Liver (tissue), 8 donors: ENCODE measurements at regions not wholly inside any gene's neighbourhood (a gene's known extent, or its start where the extent isn't known, plus 50 kb on each side); places are given as distances from the start of the nearest gene placed in this dataset.

Experiments
- DNase-seq: peaks from one replicate; pipeline ENCODE4 v3.0.0-alpha.2; 2017; ENCODE audit warnings: low spot score
- H3K27ac ChIP-seq, 2 donors: one replicate each; pipeline ENCODE4 v1.7.0; 2013; ENCODE audit warnings: inconsistent platforms in 2 of 2, low read length in 2 of 2, control low read depth in 1 of 2, low read depth in 1 of 2, mild to moderate bottlenecking in 1 of 2
- H3K27me3 ChIP-seq, 4 donors: one replicate each; pipeline versions ENCODE4 v1.6.1 to v1.7.0; 2013; ENCODE audit warnings: low read length in 3 of 4, inconsistent platforms in 1 of 4, mild to moderate bottlenecking in 1 of 4, moderate library complexity in 1 of 4; ENCODE audit not compliant: control insufficient read depth in 4 of 4, insufficient read depth in 4 of 4
- H3K36me3 ChIP-seq, 4 donors: one replicate each; pipeline versions ENCODE4 v1.6.1 to v1.7.0; 2013; ENCODE audit warnings: low read length in 3 of 4, mild to moderate bottlenecking in 3 of 4, low read depth in 1 of 4, moderate library complexity in 1 of 4; ENCODE audit not compliant: control insufficient read depth in 4 of 4, insufficient read depth in 3 of 4
- H3K4me1 ChIP-seq, 4 donors: one replicate each; pipeline versions ENCODE4 v1.6.1 to v1.7.0; 2013; ENCODE audit warnings: low read length in 3 of 4, mild to moderate bottlenecking in 3 of 4, moderate library complexity in 1 of 4; ENCODE audit not compliant: control insufficient read depth in 4 of 4, insufficient read depth in 4 of 4
- H3K4me3 ChIP-seq, 3 donors: one replicate each; pipeline versions ENCODE4 v1.6.1 to v1.7.0; 2013; ENCODE audit warnings: low read length in 3 of 3, control low read depth in 1 of 3, low read depth in 1 of 3, mild to moderate bottlenecking in 1 of 3
- H3K9ac ChIP-seq, 2 donors: one replicate each; pipeline ENCODE4 v1.7.0; 2013; ENCODE audit warnings: low read length in 2 of 2, mild to moderate bottlenecking in 2 of 2, moderate library complexity in 2 of 2, control low read depth in 1 of 2, low read depth in 1 of 2
- H3K9me3 ChIP-seq, 4 donors: one replicate each; pipeline versions ENCODE4 v1.6.1 to v1.7.0; 2013; ENCODE audit warnings: low read length in 3 of 4; ENCODE audit not compliant: control insufficient read depth in 4 of 4
- ATF3 ChIP-seq: IDR thresholded peaks from 2 replicates; pipeline ENCODE4 v1.6.1; 2016; ENCODE audit warnings: antibody characterized with exemption
- CTCF ChIP-seq: fragments of 150-350 bp; IDR thresholded peaks from 2 replicates; pipeline ENCODE4 v1.5.1; 2017; ENCODE audit warnings: improper control_type of control experiment, low read depth, low read length; ENCODE audit not compliant: missing input control
- EGR1 ChIP-seq, 2 donors: IDR thresholded peaks; 2 replicates each; pipeline ENCODE4 v1.6.1; 2016 to 2018; ENCODE audit warnings: antibody characterized with exemption in 2 of 2, low read depth in 2 of 2
- FOXA1 ChIP-seq: IDR thresholded peaks from 2 replicates; pipeline ENCODE4 v1.6.1; 2016; ENCODE audit warnings: antibody characterized with exemption
- FOXA2 ChIP-seq: IDR thresholded peaks from 2 replicates; pipeline ENCODE4 v1.6.1; 2016; ENCODE audit warnings: antibody characterized with exemption
- GABPA ChIP-seq, 2 donors: IDR thresholded peaks in 1 of 2; conservative IDR thresholded peaks in 1 of 2; 2 replicates each; pipeline ENCODE4 v1.6.1; 2016; ENCODE audit warnings: antibody characterized with exemption in 2 of 2, mild to moderate bottlenecking in 1 of 2, moderate library complexity in 1 of 2
- HNF4A ChIP-seq, 2 donors: conservative IDR thresholded peaks; 2 replicates each; pipeline ENCODE4 v1.6.1; 2016; ENCODE audit warnings: antibody characterized with exemption in 2 of 2, mild to moderate bottlenecking in 2 of 2
- HNF4G ChIP-seq: IDR thresholded peaks from 2 replicates; pipeline ENCODE4 v1.6.1; 2016; ENCODE audit warnings: antibody characterized with exemption
- JUND ChIP-seq, 2 donors: IDR thresholded peaks; 2 replicates each; pipeline ENCODE4 v1.6.1; 2016; ENCODE audit warnings: antibody characterized with exemption in 2 of 2
- MAX ChIP-seq: IDR thresholded peaks from 2 replicates; pipeline ENCODE4 v1.6.1; 2016; ENCODE audit warnings: antibody characterized with exemption
- NR2F2 ChIP-seq: IDR thresholded peaks from 2 replicates; pipeline ENCODE4 v1.6.1; 2016; ENCODE audit warnings: antibody characterized with exemption
- RAD21 ChIP-seq, 2 donors: IDR thresholded peaks; 2 replicates each; pipeline ENCODE4 v1.6.1; 2016; ENCODE audit warnings: antibody characterized with exemption in 2 of 2, mild to moderate bottlenecking in 2 of 2
- REST ChIP-seq: IDR thresholded peaks from 2 replicates; pipeline ENCODE4 v1.6.1; 2016; ENCODE audit warnings: antibody characterized with exemption, mild to moderate bottlenecking
- SP1 ChIP-seq: IDR thresholded peaks from 2 replicates; pipeline ENCODE4 v1.6.1; 2018; ENCODE audit warnings: antibody characterized with exemption, mild to moderate bottlenecking
- TAF1 ChIP-seq: conservative IDR thresholded peaks from 2 replicates; pipeline ENCODE4 v1.6.1; 2016; ENCODE audit warnings: antibody characterized with exemption, mild to moderate bottlenecking
- YY1 ChIP-seq: IDR thresholded peaks from 2 replicates; pipeline ENCODE4 v1.6.1; 2016; ENCODE audit warnings: antibody characterized with exemption, mild to moderate bottlenecking
- ZBTB33 ChIP-seq: IDR thresholded peaks from 2 replicates; pipeline ENCODE4 v1.6.1; 2016; ENCODE audit warnings: antibody characterized with exemption
- WGBS: extraction: QIAGEN DNeasy Blood & Tissue Kit; methylation state at CpG from one replicate; pipeline ENCODE4 v1.1.7; 2013; 5-methylcytosine and 5-hydroxymethylcytosine counted together
- donor health status: healthy.
- donor health status: healthy.
- donor health status: healthy.
- donor health status: healthy.
- donor health status: healthy.

DNA sequence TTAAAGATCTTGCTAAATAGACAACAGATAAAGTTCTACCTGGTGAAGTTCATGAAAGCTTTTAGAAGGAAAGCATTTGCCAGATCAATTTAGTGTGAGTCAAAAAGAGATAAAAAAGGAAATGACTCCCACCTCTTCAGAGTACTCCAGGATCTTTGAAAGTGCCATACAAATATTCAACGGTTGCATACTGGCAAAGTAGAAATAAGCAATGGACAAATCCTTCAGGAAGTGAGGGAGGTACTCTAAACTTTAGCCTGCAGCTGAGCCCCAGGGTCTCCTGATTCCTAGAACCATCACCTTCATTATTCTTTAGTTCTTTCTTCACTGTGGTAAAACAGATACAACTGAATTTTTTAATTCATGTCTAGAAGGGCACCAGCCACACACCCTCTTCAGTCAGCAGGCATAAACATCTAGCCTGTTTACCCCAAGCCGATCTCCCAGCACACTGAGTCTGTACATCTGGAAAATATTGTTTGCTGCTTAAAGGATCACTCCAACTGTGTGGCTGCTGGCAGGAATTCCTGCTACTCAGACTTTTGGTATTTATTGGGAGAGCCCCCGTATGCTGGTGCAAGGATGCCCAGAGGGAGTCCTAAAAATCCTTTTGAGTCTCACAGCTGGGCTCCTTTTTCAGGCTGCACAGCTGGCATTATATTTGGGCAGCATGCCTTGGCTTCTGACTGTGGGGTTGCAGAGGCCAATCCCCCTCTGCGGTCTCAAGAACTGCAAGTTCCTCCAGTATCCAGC is 72.3 kb upstream of the SESTD1 start:
- 81% methylated on average over 4 of the region's 4 CpGs for WGBS
- H3K9ac ChIP-seq = no peak overlapping the region

GRCh38 chr2:179335732-179336131 is 71.1 kb upstream of the SESTD1 start:
- WGBS = 69% methylated on average over 2 of the region's 2 CpGs
- H3K36me3 ChIP-seq = no peaks in the 10 kb centered on the region
- H3K27ac ChIP-seq = no peak overlapping the region
- no peak for TF ChIP-seq ATF3
- no peak for TF ChIP-seq ZBTB33
- TF ChIP-seq EGR1 (IDR thresholded peaks at IDR 0.05; ENCODE audit: low read depth in 2 of 2) = no peak
- TF ChIP-seq FOXA1 = no peak
- TF ChIP-seq SP1 = no peak
- no peak for TF ChIP-seq NR2F2
- no peak for TF ChIP-seq GABPA (IDR thresholded peaks at IDR 0.05 in 1 of 2, conservative IDR thresholded peaks at IDR 0.05 in 1 of 2)
- no peak for TF ChIP-seq HNF4G
- no peak for TF ChIP-seq JUND (IDR thresholded peaks at IDR 0.05)
- TF ChIP-seq REST = no peak
- no peak for TF ChIP-seq YY1
- TF ChIP-seq MAX = no peak
- no peak for TF ChIP-seq HNF4A (conservative IDR thresholded peaks at IDR 0.05)
- TF ChIP-seq FOXA2 = no peak

More for the DNA sequence above, 72.3 kb upstream of the SESTD1 start:
- Histone ChIP-seq H3K4me3 (no peak overlapping the region), H3K36me3 (no peaks in the 10 kb centered on the region), H3K4me1 (peaks cover 0 to 8% (median 2%) of the 10 kb centered on the region in 4 donors), H3K27me3 (no peaks in the 10 kb centered on the region), H3K9me3 (no peaks in the 10 kb centered on the region), H3K27ac (no peak overlapping the region)
- TF ChIP-seq YY1 = no peak
- TF ChIP-seq NR2F2 = no peak
- TF ChIP-seq HNF4G = no peak
- TF ChIP-seq CTCF = no peak
- TF ChIP-seq RAD21 (IDR thresholded peaks at IDR 0.05) = no peak
- TF ChIP-seq EGR1 (IDR thresholded peaks at IDR 0.05; ENCODE audit: low read depth in 2 of 2) = no peak
- no peak for TF ChIP-seq ZBTB33
- no peak for TF ChIP-seq TAF1
- DNase-seq = no peak

More at GRCh38 chr2:179335732-179336131, 71.1 kb upstream of the SESTD1 start:
- no peak overlapping the region for H3K9ac ChIP-seq
- H3K27me3 ChIP-seq = no peaks in the 10 kb centered on the region
- H3K4me3 ChIP-seq = no peak overlapping the region
- DNase-seq = no peak
- peaks cover 0 to 3% (median 0%) of the 10 kb centered on the region in 4 donors for H3K4me1 ChIP-seq
- no peaks in the 10 kb centered on the region for H3K9me3 ChIP-seq
